Keratinocyte (primary cell): ENCODE measurements at regions not wholly inside any gene's neighbourhood (a gene's known extent, or its start where the extent isn't known, plus 50 kb on each side); places are given as distances from the start of the nearest gene placed in this dataset.

Experiments used
- DNase-seq: peaks from one replicate; pipeline ENCODE4 v3.0.0-alpha.2; 2011; ENCODE audit warnings: low read depth, missing footprints, low spot score
- FAIRE-seq: peaks from 2 replicates; lab custom pipeline; 2011; peaks lifted over from hg19 to GRCh38; lab: Jason Lieb, UNC
- H2AFZ ChIP-seq: 2 replicates; pipeline ENCODE4 v1.6.0; 2012; ENCODE audit warnings: low read length, control low read depth, inconsistent platforms; ENCODE audit not compliant: control insufficient read depth
- H3K27ac ChIP-seq: 2 replicates; pipeline ENCODE4 v1.5.1; 2011; ENCODE audit warnings: low read length; ENCODE audit not compliant: control insufficient read depth, insufficient read depth
- H3K27me3 ChIP-seq: 3 replicates; pipeline ENCODE4 v1.6.0; 2011; ENCODE audit warnings: low read length; ENCODE audit not compliant: control insufficient read depth, insufficient read depth; ENCODE audit errors: extremely low read depth
- H3K36me3 ChIP-seq, 2 experiments: 2 replicates in 1 of 2; 3 replicates in 1 of 2; pipeline ENCODE4 v1.5.1; 2011; ENCODE audit warnings: low read length in 2 of 2, mild to moderate bottlenecking in 1 of 2; ENCODE audit not compliant: control insufficient read depth in 2 of 2, insufficient read depth in 2 of 2; ENCODE audit errors: extremely low read depth in 1 of 2
- H3K4me1 ChIP-seq: 3 replicates; pipeline ENCODE4 v1.5.1; 2011; ENCODE audit warnings: low read length; ENCODE audit not compliant: control insufficient read depth, insufficient read depth; ENCODE audit errors: extremely low read depth
- H3K4me2 ChIP-seq: 3 replicates; pipeline ENCODE4 v1.6.0; 2011; ENCODE audit warnings: low read depth, low read length; ENCODE audit not compliant: control insufficient read depth, insufficient read depth; ENCODE audit errors: extremely low read depth
- H3K4me3 ChIP-seq, 3 experiments: fragments of 200-600 bp in 1 of 3; sonication (generic) in 1 of 3; 2 replicates in 2 of 3; 3 replicates in 1 of 3; pipeline ENCODE4 v1.5.1; 2011 to 2016; ENCODE audit warnings: low read length in 3 of 3, mild to moderate bottlenecking in 3 of 3, control low read depth in 2 of 3, inconsistent platforms in 1 of 3, low read depth in 1 of 3, mixed read lengths in 1 of 3, mixed run types in 1 of 3, moderate library complexity in 1 of 3; ENCODE audit not compliant: control insufficient read depth in 2 of 3, insufficient read depth in 2 of 3; ENCODE audit errors: extremely low read depth in 1 of 3
- H3K79me2 ChIP-seq: 2 replicates; pipeline ENCODE4 v1.6.0; 2012; ENCODE audit warnings: low read length; ENCODE audit not compliant: control insufficient read depth, insufficient read depth
- H3K9ac ChIP-seq: 3 replicates; pipeline ENCODE4 v1.6.0; 2011; ENCODE audit warnings: low read length; ENCODE audit not compliant: control insufficient read depth, insufficient read depth; ENCODE audit errors: extremely low read depth
- H3K9me1 ChIP-seq: 3 replicates; pipeline ENCODE4 v1.6.0; 2011; ENCODE audit warnings: low read length; ENCODE audit not compliant: control insufficient read depth, insufficient read depth; ENCODE audit errors: extremely low read depth
- H3K9me3 ChIP-seq: 2 replicates; pipeline ENCODE4 v1.5.1; 2012; ENCODE audit warnings: low read depth, low read length; ENCODE audit not compliant: control insufficient read depth
- H4K20me1 ChIP-seq: 3 replicates; pipeline ENCODE4 v1.6.0; 2011; ENCODE audit warnings: low read length; ENCODE audit not compliant: control insufficient read depth, insufficient read depth; ENCODE audit errors: extremely low read depth
- CTCF ChIP-seq, 3 experiments: IDR thresholded peaks in 1 of 3; conservative IDR thresholded peaks in 1 of 3; optimal IDR thresholded peaks in 1 of 3; 2 replicates in 2 of 3; 3 replicates in 1 of 3; pipeline versions ENCODE3 to v1.5.1; 2011; ENCODE audit warnings: low read length in 3 of 3, mild to moderate bottlenecking in 3 of 3, moderate library complexity in 2 of 3, control low read depth in 1 of 3, inconsistent platforms in 1 of 3; ENCODE audit not compliant: insufficient read depth in 2 of 3; ENCODE audit errors: extremely low read depth in 1 of 3
- EZH2 ChIP-seq: IDR thresholded peaks from one replicate; pipeline ENCODE4 v1.6.1; 2012; ENCODE audit warnings: inconsistent platforms, mild to moderate bottlenecking, low read length, moderate library complexity
- dilution Hi-C: fragments of 300-500 bp; cut with MboI; formaldehyde crosslinking; loops from one replicate; pipeline ENCODE4 v1.7.0; 2020; ENCODE audit warnings: low sequenced_read_pairs; ENCODE audit not compliant: extremely low pct_ligation_motif_present

GRCh38 chr2:106339609-106340008 is 128.6 kb downstream of the RGPD3 start:
- Histone ChIP-seq H3K4me3 (no peak overlapping the region), H3K36me3 (no peaks in the 10 kb centered on the region), H3K4me2 (no peak overlapping the region), H3K4me1 (no peaks in the 10 kb centered on the region), H3K27me3 (no peaks in the 10 kb centered on the region), H4K20me1 (no peaks in the 10 kb centered on the region), H3K27ac (no peak overlapping the region), H2AFZ (no peak overlapping the region), H3K79me2 (no peaks in the 10 kb centered on the region), H3K9me1 (no peaks in the 10 kb centered on the region), H3K9me3 (no peaks in the 10 kb centered on the region), H3K9ac (no peak overlapping the region)
- TF ChIP-seq EZH2 (no peak), CTCF (optimal IDR thresholded peaks at IDR 0.05 in 1 of 3, IDR thresholded peaks at IDR 0.05 in 1 of 3, conservative IDR thresholded peaks at IDR 0.05 in 1 of 3; ENCODE audit: extremely low read depth in 1 of 3, insufficient read depth in 2 of 3, low read length in 3 of 3) (no peak)
- DNase-seq = no peak
- dilution Hi-C loops = no loop called here
- FAIRE-seq = no peak

GRCh38 chr2:106339132-106339531 is 129.1 kb downstream of the RGPD3 start:
- dilution Hi-C loops = no loop called here

More at GRCh38 chr2:106339132-106339531, 129.1 kb downstream of the RGPD3 start:
- no peaks in the 10 kb centered on the region for H3K9me3 ChIP-seq
- no peak overlapping the region for H3K4me2 ChIP-seq
- H4K20me1 ChIP-seq = no peaks in the 10 kb centered on the region
- no peak overlapping the region for H2AFZ ChIP-seq
- DNase-seq (no peak), FAIRE-seq (no peak)
- H3K27me3 ChIP-seq = no peaks in the 10 kb centered on the region
- H3K4me3 ChIP-seq = no peak overlapping the region
- no peaks in the 10 kb centered on the region for H3K9me1 ChIP-seq
- no peaks in the 10 kb centered on the region for H3K36me3 ChIP-seq
- H3K79me2 ChIP-seq = no peaks in the 10 kb centered on the region
- no peak for TF ChIP-seq EZH2
- no peak for TF ChIP-seq CTCF (optimal IDR thresholded peaks at IDR 0.05 in 1 of 3, IDR thresholded peaks at IDR 0.05 in 1 of 3, conservative IDR thresholded peaks at IDR 0.05 in 1 of 3; ENCODE audit: extremely low read depth in 1 of 3, insufficient read depth in 2 of 3, low read length in 3 of 3)
- no peaks in the 10 kb centered on the region for H3K4me1 ChIP-seq
- no peak overlapping the region for H3K9ac ChIP-seq
- no peak overlapping the region for H3K27ac ChIP-seq
